A204.1 (cell line): ENCODE measurements at regions not wholly inside any gene's neighbourhood (a gene's known extent, or its start where the extent isn't known, plus 50 kb on each side); places are given as distances from the start of the nearest gene placed in this dataset.
"Not testable (repeated sequence)": the region's sequence is repeated elsewhere in the genome, so short reads cannot be mapped to it uniquely, and the experiment has no call there.

Experiments
- FAIRE-seq: peaks from 2 replicates; lab custom pipeline; 2012; peaks lifted over from hg19 to GRCh38; lab: Jason Lieb, UNC

DNA sequence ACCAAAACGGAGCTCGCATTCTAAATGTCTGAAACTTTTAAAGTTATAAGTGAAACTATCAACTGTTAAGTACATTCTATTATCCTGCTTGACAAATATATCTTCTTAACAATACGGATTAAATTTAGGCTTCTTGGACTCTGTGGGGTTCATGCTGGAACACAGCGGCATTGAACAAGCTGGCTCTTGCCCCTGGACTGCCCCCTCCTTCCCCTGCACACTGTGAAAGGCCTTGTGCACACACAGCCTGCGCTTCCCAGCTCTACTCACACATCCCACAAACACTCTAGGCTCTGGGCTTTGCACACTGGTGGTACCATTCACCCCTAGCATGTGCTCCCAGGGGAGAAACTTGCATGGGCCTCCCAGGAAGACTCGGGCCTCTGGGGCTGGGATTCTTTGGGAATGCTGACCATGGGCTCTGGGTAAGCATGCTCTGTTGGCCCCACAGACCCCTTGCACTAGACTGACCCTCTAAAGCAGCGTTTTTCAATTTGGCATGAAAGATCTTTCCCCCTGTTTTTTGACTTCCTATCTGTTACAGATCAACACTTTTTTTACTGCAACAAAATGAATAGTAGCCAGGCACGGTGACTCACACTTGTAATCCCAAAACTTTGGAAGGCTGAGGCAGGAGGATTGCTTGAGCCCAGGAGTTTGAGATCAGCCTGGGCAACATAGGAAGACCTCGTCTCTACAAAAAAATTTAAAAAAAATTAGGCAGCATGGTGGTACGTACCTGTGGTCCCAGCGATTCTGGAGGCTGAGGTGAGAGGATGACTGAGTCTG lies 96.2 kb upstream of the CPM start:
- FAIRE-seq, result no peak

DNA sequence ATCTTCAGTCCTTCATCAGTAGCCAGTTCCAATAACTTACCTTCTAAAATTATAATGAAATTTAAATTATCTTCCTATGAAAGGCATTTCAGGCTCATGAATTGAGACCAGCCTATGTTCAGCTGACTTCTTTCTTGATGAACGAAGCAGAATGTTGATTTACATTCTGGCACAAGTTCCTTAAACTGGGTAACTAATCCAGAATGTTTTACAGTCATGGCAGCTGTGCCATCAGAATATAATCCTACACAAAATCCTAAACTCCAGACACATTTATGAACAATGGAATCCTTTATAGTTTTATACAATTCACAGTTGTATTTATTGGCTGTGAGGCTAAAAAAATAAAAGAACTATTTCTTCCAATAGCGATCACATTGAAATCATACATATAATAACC lies 97.3 kb upstream of the CPM start:
- no peak for FAIRE-seq

- no peak for FAIRE-seq
Measured at GRCh38 chr12:69036533-69036932, 103.6 kb upstream of the CPM start.

DNA sequence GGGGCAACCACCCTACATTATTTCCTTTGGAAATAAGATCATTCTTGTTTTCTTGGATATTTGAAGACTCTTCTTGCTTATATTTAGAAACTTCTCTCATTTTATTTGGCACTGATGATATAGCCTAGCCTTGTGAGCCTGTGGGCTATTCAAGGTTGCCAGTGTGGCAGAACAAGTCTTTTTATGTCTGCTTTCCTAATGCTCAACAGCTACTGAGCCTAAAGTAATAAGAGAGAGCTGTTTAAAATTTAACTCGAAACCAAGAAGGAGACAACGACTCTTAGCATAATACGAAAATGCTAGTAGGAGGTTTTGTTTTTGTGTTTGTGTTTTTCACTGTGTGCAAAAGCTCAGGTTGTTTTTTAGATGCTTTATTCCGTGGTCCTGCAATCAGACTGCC lies 104.0 kb upstream of the CPM start:
- no peak for FAIRE-seq

- FAIRE-seq, result no peak
Measured at GRCh38 chr12:69039911-69040310, 106.9 kb upstream of the CPM start.

- no peak for FAIRE-seq
Measured at GRCh38 chr12:69042557-69042956, 109.6 kb upstream of the CPM start.

DNA sequence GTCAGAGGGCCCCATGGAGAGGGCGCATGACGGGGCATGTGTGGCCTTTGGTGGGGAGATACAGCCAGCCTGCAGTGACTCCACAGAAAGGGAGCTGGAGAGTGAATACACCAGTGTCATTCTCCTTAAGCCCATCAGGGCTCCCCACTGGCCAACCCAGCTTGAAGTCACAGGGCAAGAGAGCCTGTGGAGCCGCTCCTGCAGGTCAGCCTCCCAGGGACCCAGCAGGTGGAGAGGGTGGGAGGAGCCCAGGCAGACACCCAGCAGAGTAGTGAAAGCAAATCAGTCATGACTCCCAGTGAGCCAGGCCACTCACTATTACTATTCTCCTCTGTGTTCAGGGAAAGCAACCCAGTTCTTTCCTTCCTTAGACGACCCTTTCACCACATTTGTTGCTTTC lies 110.0 kb upstream of the CPM start:
- FAIRE-seq, result no peak

- FAIRE-seq, result no peak
Measured at GRCh38 chr12:69044887-69045286, 111.9 kb upstream of the CPM start.

GRCh38 chr12:69045430-69045829 lies 112.5 kb upstream of the CPM start:
- FAIRE-seq, result no peak

GRCh38 chr12:69046363-69046762 lies 113.4 kb upstream of the CPM start:
- no peak for FAIRE-seq

DNA sequence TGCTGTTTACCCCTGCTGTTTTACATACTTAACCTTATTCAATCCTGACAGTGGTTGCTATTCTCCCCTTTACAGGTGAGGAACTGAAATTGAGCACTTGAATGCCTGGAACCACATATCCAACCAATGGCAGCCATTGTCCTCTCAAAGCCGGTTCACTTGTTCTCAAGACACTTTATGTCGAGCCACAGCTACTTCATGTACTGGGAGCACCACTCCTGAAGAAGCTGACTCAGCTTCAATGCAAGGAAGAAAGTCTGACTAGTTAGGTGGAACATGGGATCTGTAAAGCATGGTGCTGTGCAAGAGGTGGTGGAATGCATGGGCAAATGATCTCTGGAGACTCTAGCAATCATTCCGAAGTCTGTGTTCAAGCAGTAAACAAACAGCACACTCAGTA lies 113.9 kb upstream of the CPM start:
- no peak for FAIRE-seq

- FAIRE-seq, result no peak
Measured at GRCh38 chr12:69047990-69048389, 115.0 kb upstream of the CPM start.

- not testable (repeated sequence) for FAIRE-seq
Measured at GRCh38 chr12:69049855-69050254, 116.9 kb upstream of the CPM start.

GRCh38 chr12:69052613-69053408 lies 119.8 kb upstream of the CPM start:
- no peak for FAIRE-seq

- no peak for FAIRE-seq
Measured at GRCh38 chr12:69054343-69055056, 121.5 kb upstream of the CPM start.

- no peak for FAIRE-seq
Measured at GRCh38 chr12:69055280-69055679, 122.3 kb upstream of the CPM start.

GRCh38 chr12:69055706-69056105 lies 122.7 kb upstream of the CPM start:
- no peak for FAIRE-seq

DNA sequence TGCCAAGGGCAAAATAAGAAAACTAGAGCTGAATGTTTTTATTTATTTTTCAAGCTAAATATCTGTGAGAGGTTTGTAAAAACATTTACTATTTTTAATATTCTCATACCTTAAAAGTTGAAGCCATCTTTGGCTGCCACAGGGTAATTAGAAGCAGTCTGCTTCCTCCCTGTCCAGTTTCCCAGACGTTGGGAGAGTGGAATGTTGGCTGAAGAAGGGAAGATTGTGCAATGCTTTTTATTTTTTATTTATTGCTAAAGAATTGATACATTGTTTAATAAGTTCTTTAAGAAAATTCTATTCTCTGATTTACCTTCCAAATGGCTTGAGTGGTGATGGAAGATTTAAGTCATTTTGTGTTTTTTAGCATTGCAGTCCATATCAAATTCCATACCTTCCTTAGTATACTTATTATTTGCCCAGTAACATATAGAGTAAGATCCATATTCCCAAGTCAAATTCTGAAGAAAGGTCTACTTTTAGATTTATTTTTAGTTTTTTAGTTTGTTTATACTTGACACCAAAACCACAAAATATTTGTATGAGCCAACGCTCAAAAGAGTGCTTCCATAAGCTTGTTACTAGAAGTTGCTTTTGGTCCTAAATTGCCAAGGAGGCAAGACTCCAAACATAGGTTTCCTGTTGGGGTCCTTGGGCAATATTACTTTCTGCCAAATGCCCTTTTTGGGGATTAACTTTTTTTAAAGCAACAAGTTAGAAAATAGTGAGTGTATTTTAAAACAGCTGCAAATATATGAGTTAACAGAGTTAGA lies 124.0 kb upstream of the CPM start:
- FAIRE-seq, result no peak

DNA sequence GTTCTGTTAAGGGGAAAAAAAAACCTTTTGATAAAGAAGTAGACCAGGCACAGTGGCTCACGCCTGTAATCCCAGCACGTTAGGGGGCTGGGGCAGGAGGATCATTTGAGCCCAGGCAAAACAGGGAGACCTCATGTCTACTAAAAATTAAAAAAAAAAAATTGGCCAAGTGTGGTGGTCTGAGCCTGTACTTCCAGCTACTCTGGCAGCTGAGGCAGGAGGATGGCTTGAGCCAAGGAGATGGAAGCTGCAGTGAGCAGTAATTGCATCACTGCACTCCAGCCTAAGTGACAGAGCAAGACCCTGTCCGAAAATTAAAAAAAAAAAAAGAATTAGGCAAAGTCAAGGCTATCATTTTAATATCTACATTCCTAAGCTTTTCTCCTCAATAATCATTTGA lies 124.8 kb upstream of the CPM start:
- FAIRE-seq, result no peak

- FAIRE-seq, result no peak
Measured at GRCh38 chr12:69059465-69060457, 126.8 kb upstream of the CPM start.

DNA sequence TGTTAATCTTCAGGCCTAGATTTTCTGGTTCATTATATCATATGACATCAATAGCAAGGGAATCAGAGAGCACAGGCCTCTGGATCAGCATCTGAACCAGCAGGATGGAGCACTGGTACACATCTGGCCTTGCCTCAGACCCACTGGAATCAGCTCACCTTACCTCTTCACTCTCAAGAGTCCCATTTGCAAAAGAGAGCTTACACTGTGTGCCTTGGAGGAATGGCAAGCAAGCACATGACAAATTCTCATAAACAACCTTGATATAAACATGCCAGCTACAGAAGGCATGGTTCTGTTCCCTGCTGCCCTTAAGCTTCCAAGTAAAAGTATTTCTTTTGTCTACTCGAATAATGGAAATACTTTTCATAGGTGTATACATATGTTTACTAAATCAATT lies 128.6 kb upstream of the CPM start:
- no peak for FAIRE-seq
